HS-5 (cell line): ENCODE measurements at regions not wholly inside any gene's neighbourhood (a gene's known extent, or its start where the extent isn't known, plus 50 kb on each side); places are given as distances from the start of the nearest gene placed in this dataset.
"Not testable (repeated sequence)": the region's sequence is repeated elsewhere in the genome, so short reads cannot be mapped to it uniquely, and the experiment has no call there.

ENCODE experiments used
- DNase-seq: peaks from one replicate; pipeline ENCODE4 v3.0.0-alpha.2; 2012; ENCODE audit warnings: low read depth

GRCh38 chr7:32648408-32649156, 153.3 kb downstream of the AVL9 start:
- no peak for DNase-seq

GRCh38 chr7:32645255-32645654, 150.0 kb downstream of the AVL9 start:
- DNase-seq, result not testable (repeated sequence)

GRCh38 chr7:32643194-32643593, 147.9 kb downstream of the AVL9 start:
- DNase-seq, result no peak

- DNase-seq, result no peak
Observed at GRCh38 chr7:32639122-32639521, 143.8 kb downstream of the AVL9 start.

- DNase-seq, result not testable (repeated sequence)
Observed at GRCh38 chr7:32638479-32639121, 143.3 kb downstream of the AVL9 start.
